Activated naive CD8-positive, alpha-beta T cell (primary cell): ENCODE measurements at regions not wholly inside any gene's neighbourhood (a gene's known extent, or its start where the extent isn't known, plus 50 kb on each side); places are given as distances from the start of the nearest gene placed in this dataset.

ENCODE experiments used
- H3K27ac Mint-ChIP-seq: one replicate; pipeline ENCODE4 v1.8.0; 2021; ENCODE audit warnings: mixed read lengths
- H3K27me3 Mint-ChIP-seq: one replicate; pipeline ENCODE4 v1.8.0; 2021; ENCODE audit warnings: mixed read lengths
- H3K36me3 Mint-ChIP-seq: one replicate; pipeline ENCODE4 v1.8.0; 2021; ENCODE audit warnings: mixed read lengths
- H3K4me1 Mint-ChIP-seq: one replicate; pipeline ENCODE4 v1.8.0; 2021; ENCODE audit warnings: low read depth, mixed read lengths
- H3K4me3 Mint-ChIP-seq: one replicate; pipeline ENCODE4 v1.8.0; 2021; ENCODE audit warnings: mild to moderate bottlenecking, mixed read lengths
- H3K9me3 Mint-ChIP-seq: one replicate; pipeline ENCODE4 v1.8.0; 2021; ENCODE audit warnings: low read depth, mixed read lengths

GRCh38 chr3:158882445-158882844, 80.6 kb downstream of the MFSD1 start:
- no peak overlapping the region for H3K4me3 Mint-ChIP-seq
- no peak overlapping the region for H3K27ac Mint-ChIP-seq
- peaks cover 11% of the 10 kb centered on the region for H3K36me3 Mint-ChIP-seq
- H3K4me1 Mint-ChIP-seq, result no peaks in the 10 kb centered on the region
- H3K27me3 Mint-ChIP-seq, result no peaks in the 10 kb centered on the region
- H3K9me3 Mint-ChIP-seq, result peaks cover 10% of the 10 kb centered on the region

- Mint-ChIP-seq H3K4me1 (no peaks in the 10 kb centered on the region), H3K9me3 (no peaks in the 10 kb centered on the region), H3K36me3 (peaks cover 3% of the 10 kb centered on the region), H3K27me3 (peaks cover 5% of the 10 kb centered on the region), H3K27ac (no peak overlapping the region), H3K4me3 (no peak overlapping the region)
These were observed 94.9 kb downstream of the MFSD1 start for GRCh38 chr3:158896729-158897128.

- H3K27ac Mint-ChIP-seq, result no peak overlapping the region
- H3K4me3 Mint-ChIP-seq, result no peak overlapping the region
- H3K36me3 Mint-ChIP-seq, result no peaks in the 10 kb centered on the region
- no peaks in the 10 kb centered on the region for H3K4me1 Mint-ChIP-seq
- no peaks in the 10 kb centered on the region for H3K9me3 Mint-ChIP-seq
- H3K27me3 Mint-ChIP-seq, result peaks cover 3% of the 10 kb centered on the region
These were observed 104.9 kb downstream of the MFSD1 start for GRCh38 chr3:158906749-158907148.

- Mint-ChIP-seq H3K27ac (no peak overlapping the region), H3K9me3 (no peaks in the 10 kb centered on the region), H3K36me3 (no peaks in the 10 kb centered on the region), H3K4me3 (no peak overlapping the region), H3K27me3 (peaks cover 3% of the 10 kb centered on the region), H3K4me1 (no peaks in the 10 kb centered on the region)
These were observed 106.4 kb downstream of the MFSD1 start for GRCh38 chr3:158908187-158908734.

GRCh38 chr3:158909870-158910269, 108.0 kb downstream of the MFSD1 start:
- no peaks in the 10 kb centered on the region for H3K4me1 Mint-ChIP-seq

GRCh38 chr3:158911586-158911985, 109.7 kb downstream of the MFSD1 start:
- peaks cover 4% of the 10 kb centered on the region for H3K27me3 Mint-ChIP-seq
- no peak overlapping the region for H3K27ac Mint-ChIP-seq
- no peaks in the 10 kb centered on the region for H3K36me3 Mint-ChIP-seq
- H3K4me1 Mint-ChIP-seq, result no peaks in the 10 kb centered on the region
- H3K9me3 Mint-ChIP-seq, result no peaks in the 10 kb centered on the region
- H3K4me3 Mint-ChIP-seq, result no peak overlapping the region

More at GRCh38 chr3:158909870-158910269, 108.0 kb downstream of the MFSD1 start:
- Mint-ChIP-seq H3K27me3 (peaks cover 3% of the 10 kb centered on the region), H3K9me3 (no peaks in the 10 kb centered on the region), H3K27ac (no peak overlapping the region), H3K4me3 (no peak overlapping the region), H3K36me3 (no peaks in the 10 kb centered on the region)

- Mint-ChIP-seq H3K27me3 (peaks cover 4% of the 10 kb centered on the region), H3K4me3 (no peak overlapping the region), H3K27ac (no peak overlapping the region), H3K9me3 (no peaks in the 10 kb centered on the region), H3K36me3 (no peaks in the 10 kb centered on the region), H3K4me1 (no peaks in the 10 kb centered on the region)
These were observed 110.3 kb downstream of the MFSD1 start for GRCh38 chr3:158912188-158912587.

GRCh38 chr3:158912621-158913020, 110.8 kb downstream of the MFSD1 start:
- no peaks in the 10 kb centered on the region for H3K9me3 Mint-ChIP-seq
- no peaks in the 10 kb centered on the region for H3K36me3 Mint-ChIP-seq
- H3K27ac Mint-ChIP-seq, result no peak overlapping the region
- peaks cover 2% of the 10 kb centered on the region for H3K27me3 Mint-ChIP-seq
- no peak overlapping the region for H3K4me3 Mint-ChIP-seq
- no peaks in the 10 kb centered on the region for H3K4me1 Mint-ChIP-seq

GRCh38 chr3:158916111-158916510, 114.3 kb downstream of the MFSD1 start:
- peaks cover 2% of the 10 kb centered on the region for H3K27me3 Mint-ChIP-seq
- H3K36me3 Mint-ChIP-seq, result no peaks in the 10 kb centered on the region
- H3K4me1 Mint-ChIP-seq, result no peaks in the 10 kb centered on the region
- no peaks in the 10 kb centered on the region for H3K9me3 Mint-ChIP-seq
- H3K27ac Mint-ChIP-seq, result no peak overlapping the region
- H3K4me3 Mint-ChIP-seq, result no peak overlapping the region

GRCh38 chr3:158918008-158918407, 116.2 kb downstream of the MFSD1 start:
- no peak overlapping the region for H3K4me3 Mint-ChIP-seq
- H3K27ac Mint-ChIP-seq, result no peak overlapping the region
- peaks cover 2% of the 10 kb centered on the region for H3K27me3 Mint-ChIP-seq
- H3K9me3 Mint-ChIP-seq, result no peaks in the 10 kb centered on the region
- H3K4me1 Mint-ChIP-seq, result no peaks in the 10 kb centered on the region
- H3K36me3 Mint-ChIP-seq, result no peaks in the 10 kb centered on the region

GRCh38 chr3:158918451-158918850, 116.6 kb downstream of the MFSD1 start:
- no peak overlapping the region for H3K4me3 Mint-ChIP-seq

GRCh38 chr3:158920371-158920770, 118.5 kb downstream of the MFSD1 start:
- H3K27me3 Mint-ChIP-seq, result peaks cover 2% of the 10 kb centered on the region
- no peaks in the 10 kb centered on the region for H3K4me1 Mint-ChIP-seq
- H3K36me3 Mint-ChIP-seq, result no peaks in the 10 kb centered on the region
- H3K4me3 Mint-ChIP-seq, result no peak overlapping the region
- no peaks in the 10 kb centered on the region for H3K9me3 Mint-ChIP-seq
- H3K27ac Mint-ChIP-seq, result no peak overlapping the region

More at GRCh38 chr3:158918451-158918850, 116.6 kb downstream of the MFSD1 start:
- no peaks in the 10 kb centered on the region for H3K9me3 Mint-ChIP-seq
- H3K27me3 Mint-ChIP-seq, result peaks cover 2% of the 10 kb centered on the region
- H3K4me1 Mint-ChIP-seq, result no peaks in the 10 kb centered on the region
- no peaks in the 10 kb centered on the region for H3K36me3 Mint-ChIP-seq
- no peak overlapping the region for H3K27ac Mint-ChIP-seq

GRCh38 chr3:158925021-158925420, 123.2 kb downstream of the MFSD1 start:
- no peaks in the 10 kb centered on the region for H3K9me3 Mint-ChIP-seq
- H3K27me3 Mint-ChIP-seq, result peaks cover 4% of the 10 kb centered on the region
- no peaks in the 10 kb centered on the region for H3K4me1 Mint-ChIP-seq
- H3K27ac Mint-ChIP-seq, result no peak overlapping the region
- no peaks in the 10 kb centered on the region for H3K36me3 Mint-ChIP-seq
- H3K4me3 Mint-ChIP-seq, result no peak overlapping the region

- no peaks in the 10 kb centered on the region for H3K4me1 Mint-ChIP-seq
- no peak overlapping the region for H3K4me3 Mint-ChIP-seq
- H3K27me3 Mint-ChIP-seq, result peaks cover 4% of the 10 kb centered on the region
- no peaks in the 10 kb centered on the region for H3K36me3 Mint-ChIP-seq
- H3K27ac Mint-ChIP-seq, result no peak overlapping the region
- H3K9me3 Mint-ChIP-seq, result no peaks in the 10 kb centered on the region
These were observed 124.1 kb downstream of the MFSD1 start for GRCh38 chr3:158925828-158926494.

GRCh38 chr3:158935846-158936245, 134.0 kb downstream of the MFSD1 start:
- H3K9me3 Mint-ChIP-seq, result peaks cover 23% of the 10 kb centered on the region

More at GRCh38 chr3:158935846-158936245, 134.0 kb downstream of the MFSD1 start:
- no peak overlapping the region for H3K27ac Mint-ChIP-seq
- no peaks in the 10 kb centered on the region for H3K4me1 Mint-ChIP-seq
- no peak overlapping the region for H3K4me3 Mint-ChIP-seq
- H3K27me3 Mint-ChIP-seq, result no peaks in the 10 kb centered on the region
- H3K36me3 Mint-ChIP-seq, result no peaks in the 10 kb centered on the region
